ENCODE measurements at regions not wholly inside any gene's neighbourhood (a gene's known extent, or its start where the extent isn't known, plus 50 kb on each side); places are given as distances from the start of the nearest gene placed in this dataset.

- DNase-seq (ENCODE audit: extremely low spot score) = no peak
- ChIA-PET CTCF (no interaction called here), POLR2A (no interaction called here)
- no peak for TF ChIP-seq FOXK2 (IDR thresholded peaks at IDR 0.05)
- TF ChIP-seq BHLHE40 (IDR thresholded peaks at IDR 0.05; ENCODE audit: borderline replicate concordance) = no peak
- TF ChIP-seq FOXA1 (IDR thresholded peaks at IDR 0.05) = no peak
- TF ChIP-seq CTBP1 (IDR thresholded peaks at IDR 0.05; ENCODE audit: borderline replicate concordance) = no peak
- no peak for TF ChIP-seq FOXM1 (IDR thresholded peaks at IDR 0.05; ENCODE audit: borderline replicate concordance)
- TF ChIP-seq ELF4 (IDR thresholded peaks at IDR 0.05) = no peak
- TF ChIP-seq SP1 (IDR thresholded peaks at IDR 0.05) = no peak
- TF ChIP-seq LEF1 (IDR thresholded peaks at IDR 0.05; ENCODE audit: borderline replicate concordance) = no peak
- no peak for TF ChIP-seq L3MBTL2 (conservative IDR thresholded peaks at IDR 0.05)
- no peak for TF ChIP-seq ARNT (IDR thresholded peaks at IDR 0.05)
- no peak for TF ChIP-seq TARDBP (IDR thresholded peaks at IDR 0.05)
- no peak for TF ChIP-seq PKNOX1 (IDR thresholded peaks at IDR 0.05)
- TF ChIP-seq NFRKB (IDR thresholded peaks at IDR 0.05) = no peak
- TF ChIP-seq SUZ12 (IDR thresholded peaks at IDR 0.05) = no peak
- TF ChIP-seq HDGF (IDR thresholded peaks at IDR 0.05; ENCODE audit: borderline replicate concordance) = no peak
- TF ChIP-seq ZNF384 (IDR thresholded peaks at IDR 0.05) = no peak
Measured at GRCh38 chr4:79212311-79212710, 113.5 kb downstream of the NAA11 start.

- ChIA-PET POLR2A (no interaction called here), CTCF (no interaction called here)
- TF ChIP-seq FOXM1 (IDR thresholded peaks at IDR 0.05; ENCODE audit: borderline replicate concordance) = no peak
- no peak for TF ChIP-seq TARDBP (IDR thresholded peaks at IDR 0.05)
- no peak for TF ChIP-seq FOXK2 (IDR thresholded peaks at IDR 0.05)
- TF ChIP-seq NFRKB (IDR thresholded peaks at IDR 0.05) = no peak
- TF ChIP-seq ELF4 (IDR thresholded peaks at IDR 0.05) = no peak
- DNase-seq (ENCODE audit: extremely low spot score) = no peak
Measured at GRCh38 chr4:79211490-79211889, 114.4 kb downstream of the NAA11 start.

- CTCF ChIA-PET = interaction anchor here (0.7 kb wide), 1 partner anchor 17 kb away, joined by 3 read pairs; no protein-coding TSS in a partner anchor
Measured at GRCh38 chr4:79210636-79211049, 115.2 kb downstream of the NAA11 start.

GRCh38 chr4:79209822-79210635 lies 115.8 kb downstream of the NAA11 start:
- CTCF ChIA-PET = no interaction called here
- no peak for TF ChIP-seq ELF4 (IDR thresholded peaks at IDR 0.05)
- TF ChIP-seq NFRKB (IDR thresholded peaks at IDR 0.05) = no peak
- TF ChIP-seq L3MBTL2 (conservative IDR thresholded peaks at IDR 0.05) = no peak
- no peak for TF ChIP-seq HDGF (IDR thresholded peaks at IDR 0.05; ENCODE audit: borderline replicate concordance)
- TF ChIP-seq SUZ12 (IDR thresholded peaks at IDR 0.05) = no peak
- TF ChIP-seq PKNOX1 (IDR thresholded peaks at IDR 0.05) = no peak
- no peak for TF ChIP-seq LEF1 (IDR thresholded peaks at IDR 0.05; ENCODE audit: borderline replicate concordance)
- no peak for TF ChIP-seq ZNF384 (IDR thresholded peaks at IDR 0.05)
- TF ChIP-seq TARDBP (IDR thresholded peaks at IDR 0.05) = no peak
- no peak for TF ChIP-seq SP1 (IDR thresholded peaks at IDR 0.05)
- TF ChIP-seq BHLHE40 (IDR thresholded peaks at IDR 0.05; ENCODE audit: borderline replicate concordance) = no peak
- no peak for TF ChIP-seq FOXM1 (IDR thresholded peaks at IDR 0.05; ENCODE audit: borderline replicate concordance)
- TF ChIP-seq FOXK2 (IDR thresholded peaks at IDR 0.05) = no peak
- no peak for TF ChIP-seq ARNT (IDR thresholded peaks at IDR 0.05)
- no peak for TF ChIP-seq CTBP1 (IDR thresholded peaks at IDR 0.05; ENCODE audit: borderline replicate concordance)
- TF ChIP-seq FOXA1 (IDR thresholded peaks at IDR 0.05) = no peak
- POLR2A ChIA-PET = no interaction called here
- DNase-seq (ENCODE audit: extremely low spot score) = no peak

More at GRCh38 chr4:79210636-79211049, 115.2 kb downstream of the NAA11 start:
- POLR2A ChIA-PET = no interaction called here
- TF ChIP-seq FOXK2 (IDR thresholded peaks at IDR 0.05) (no peak), FOXM1 (IDR thresholded peaks at IDR 0.05; ENCODE audit: borderline replicate concordance) (no peak), CTBP1 (IDR thresholded peaks at IDR 0.05; ENCODE audit: borderline replicate concordance) (no peak), L3MBTL2 (conservative IDR thresholded peaks at IDR 0.05) (no peak), HDGF (IDR thresholded peaks at IDR 0.05; ENCODE audit: borderline replicate concordance) (no peak), ARNT (IDR thresholded peaks at IDR 0.05) (no peak), TARDBP (IDR thresholded peaks at IDR 0.05) (no peak), PKNOX1 (IDR thresholded peaks at IDR 0.05) (no peak), LEF1 (IDR thresholded peaks at IDR 0.05; ENCODE audit: borderline replicate concordance) (no peak), SP1 (IDR thresholded peaks at IDR 0.05) (no peak), ZNF384 (IDR thresholded peaks at IDR 0.05) (no peak), ELF4 (IDR thresholded peaks at IDR 0.05) (no peak), FOXA1 (IDR thresholded peaks at IDR 0.05) (no peak), BHLHE40 (IDR thresholded peaks at IDR 0.05; ENCODE audit: borderline replicate concordance) (no peak), NFRKB (IDR thresholded peaks at IDR 0.05) (no peak)
- no peak for DNase-seq (ENCODE audit: extremely low spot score)

GRCh38 chr4:79209081-79209480 lies 116.8 kb downstream of the NAA11 start:
- no peak for TF ChIP-seq PKNOX1 (IDR thresholded peaks at IDR 0.05)
- TF ChIP-seq FOXK2 (IDR thresholded peaks at IDR 0.05) = no peak
- DNase-seq (ENCODE audit: extremely low spot score) = no peak
- CTCF ChIA-PET = interaction anchor here (0.7 kb wide), 1 partner anchor 1633 kb away, joined by 3 read pairs; no protein-coding TSS in a partner anchor
- POLR2A ChIA-PET = no interaction called here
